ENCODE measurements at regions not wholly inside any gene's neighbourhood (a gene's known extent, or its start where the extent isn't known, plus 50 kb on each side); places are given as distances from the start of the nearest gene placed in this dataset.

DNA sequence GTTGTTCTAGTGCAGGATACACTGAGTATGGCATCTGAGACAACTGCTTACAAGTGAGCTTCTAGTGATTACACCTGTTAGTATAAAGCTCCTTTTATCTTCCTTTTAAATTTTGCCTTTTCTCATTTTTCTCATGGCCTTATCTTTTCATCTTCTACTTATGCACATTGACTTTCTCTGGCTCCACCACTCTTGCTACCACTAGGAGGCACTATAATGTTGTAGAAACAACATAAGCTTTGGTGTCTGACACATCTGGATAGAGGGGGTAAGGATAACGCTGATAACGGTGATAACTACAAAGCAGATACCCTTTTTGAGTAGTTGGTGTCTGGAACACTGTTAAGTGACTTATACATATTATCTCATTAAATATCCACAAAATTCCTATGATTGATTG lies 187.4 kb upstream of the TEX13C start:
- Histone ChIP-seq H3K4me1 (ENCODE audit: control insufficient read depth, insufficient read depth, low read length) (no peaks in the 10 kb centered on the region), H3K27me3 (ENCODE audit: control insufficient read depth, insufficient read depth, low read length, poor library complexity, severe bottlenecking) (no peaks in the 10 kb centered on the region), H3K4me3 (ENCODE audit: low read length) (no peak overlapping the region), H3K27ac (ENCODE audit: low read depth, low read length) (no peak overlapping the region), H3K9ac (ENCODE audit: extremely low read depth, low read length, poor library complexity, severe bottlenecking) (no peak overlapping the region), H3K9me3 (ENCODE audit: control insufficient read depth, low read length) (no peaks in the 10 kb centered on the region), H3K36me3 (ENCODE audit: control insufficient read depth, insufficient read depth, low read length) (no peaks in the 10 kb centered on the region)
- H3K36me3 Mint-ChIP-seq (ENCODE audit: low read depth), result peaks cover 2% of the 10 kb centered on the region
- H3K4me1 Mint-ChIP-seq, result peaks cover 4% of the 10 kb centered on the region
- H3K4me3 Mint-ChIP-seq, result no peak overlapping the region
- TF ChIP-seq, protein P1, sequence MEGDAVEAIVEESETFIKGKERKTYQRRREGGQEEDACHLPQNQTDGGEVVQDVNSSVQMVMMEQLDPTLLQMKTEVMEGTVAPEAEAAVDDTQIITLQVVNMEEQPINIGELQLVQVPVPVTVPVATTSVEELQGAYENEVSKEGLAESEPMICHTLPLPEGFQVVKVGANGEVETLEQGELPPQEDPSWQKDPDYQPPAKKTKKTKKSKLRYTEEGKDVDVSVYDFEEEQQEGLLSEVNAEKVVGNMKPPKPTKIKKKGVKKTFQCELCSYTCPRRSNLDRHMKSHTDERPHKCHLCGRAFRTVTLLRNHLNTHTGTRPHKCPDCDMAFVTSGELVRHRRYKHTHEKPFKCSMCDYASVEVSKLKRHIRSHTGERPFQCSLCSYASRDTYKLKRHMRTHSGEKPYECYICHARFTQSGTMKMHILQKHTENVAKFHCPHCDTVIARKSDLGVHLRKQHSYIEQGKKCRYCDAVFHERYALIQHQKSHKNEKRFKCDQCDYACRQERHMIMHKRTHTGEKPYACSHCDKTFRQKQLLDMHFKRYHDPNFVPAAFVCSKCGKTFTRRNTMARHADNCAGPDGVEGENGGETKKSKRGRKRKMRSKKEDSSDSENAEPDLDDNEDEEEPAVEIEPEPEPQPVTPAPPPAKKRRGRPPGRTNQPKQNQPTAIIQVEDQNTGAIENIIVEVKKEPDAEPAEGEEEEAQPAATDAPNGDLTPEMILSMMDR (conservative IDR thresholded peaks at IDR 0.05), result peak; percentile 87
- H3K27ac Mint-ChIP-seq, result no peak overlapping the region
- H3K27me3 Mint-ChIP-seq (ENCODE audit: insufficient read depth), result no peaks in the 10 kb centered on the region
- no peak for DNase-seq
- H3K9me3 Mint-ChIP-seq, result peaks cover 2% of the 10 kb centered on the region
- WGBS, 2 experiments (ENCODE audit: insufficient coverage in 1 of 2, insufficient read length in 1 of 2), result 20% methylated on average over 1 of the region's 2 CpGs; no CpG with 5 or more reads in 1 of the 2 experiments

DNA sequence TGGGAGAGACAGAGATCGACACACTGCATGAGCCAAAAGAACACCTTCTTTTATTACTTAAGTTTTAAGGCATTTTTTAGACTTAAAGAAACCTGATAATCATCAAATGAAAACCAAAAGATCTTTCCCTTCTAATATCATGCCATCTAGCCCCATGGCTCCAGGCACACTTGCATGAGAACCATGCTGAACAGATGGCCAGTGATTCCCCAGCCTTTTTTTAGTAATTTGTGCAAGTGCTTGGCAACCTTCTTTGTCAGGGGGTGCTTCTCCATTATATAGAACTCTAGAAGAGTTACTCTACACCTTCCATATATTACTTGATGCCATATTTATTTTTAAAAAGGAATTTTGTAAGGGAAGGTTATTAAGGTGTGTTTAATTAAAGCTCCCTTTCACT lies 182.2 kb upstream of the TEX13C start:
- H3K36me3 ChIP-seq (ENCODE audit: control insufficient read depth, insufficient read depth, low read length), result no peaks in the 10 kb centered on the region
- H3K9ac ChIP-seq (ENCODE audit: extremely low read depth, low read length, poor library complexity, severe bottlenecking), result no peak overlapping the region
- no peak for DNase-seq
- Mint-ChIP-seq H3K27ac (no peak overlapping the region), H3K4me1 (peaks cover 4% of the 10 kb centered on the region), H3K4me3 (no peak overlapping the region), H3K27me3 (ENCODE audit: insufficient read depth) (no peaks in the 10 kb centered on the region), H3K36me3 (ENCODE audit: low read depth) (no peaks in the 10 kb centered on the region), H3K9me3 (no peaks in the 10 kb centered on the region)
- TF ChIP-seq, protein P1 (conservative IDR thresholded peaks at IDR 0.05), result no peak
- WGBS, 2 experiments (ENCODE audit: insufficient coverage in 1 of 2, insufficient read length in 1 of 2), result no CpG with 5 or more reads among the region's 1 CpG
- H3K4me1 ChIP-seq (ENCODE audit: control insufficient read depth, insufficient read depth, low read length), result no peaks in the 10 kb centered on the region
- no peaks in the 10 kb centered on the region for H3K27me3 ChIP-seq (ENCODE audit: control insufficient read depth, insufficient read depth, low read length, poor library complexity, severe bottlenecking)
- H3K27ac ChIP-seq (ENCODE audit: low read depth, low read length), result no peak overlapping the region
- H3K9me3 ChIP-seq (ENCODE audit: control insufficient read depth, low read length), result no peaks in the 10 kb centered on the region
- no peak overlapping the region for H3K4me3 ChIP-seq (ENCODE audit: low read length)

DNA sequence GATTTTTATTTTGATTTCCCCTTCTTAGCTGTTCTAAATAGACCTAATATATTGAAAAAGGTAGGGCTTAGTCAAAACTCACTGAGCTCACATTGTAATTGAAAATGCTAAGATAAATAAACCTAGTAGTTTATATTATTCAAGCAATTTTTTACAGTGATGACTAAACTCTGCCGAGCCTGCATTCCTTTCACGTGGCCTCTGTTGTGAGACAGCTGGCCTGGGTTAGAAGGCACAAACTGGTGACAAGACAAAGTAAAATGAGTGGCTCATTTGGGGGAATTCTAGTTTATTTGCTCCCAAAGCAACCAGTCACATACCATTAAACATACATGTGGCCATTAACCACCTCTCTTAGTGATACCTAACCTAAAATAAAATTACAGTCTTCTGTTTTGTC lies 169.4 kb upstream of the TEX13C start:
- no peaks in the 10 kb centered on the region for H3K27me3 ChIP-seq (ENCODE audit: control insufficient read depth, insufficient read depth, low read length, poor library complexity, severe bottlenecking)
- no peak for DNase-seq
- H3K36me3 Mint-ChIP-seq (ENCODE audit: low read depth), result no peaks in the 10 kb centered on the region
- no peak overlapping the region for H3K27ac Mint-ChIP-seq
- H3K9me3 ChIP-seq (ENCODE audit: control insufficient read depth, low read length), result no peaks in the 10 kb centered on the region
- no peaks in the 10 kb centered on the region for H3K4me1 ChIP-seq (ENCODE audit: control insufficient read depth, insufficient read depth, low read length)
- H3K9me3 Mint-ChIP-seq, result peaks cover 2% of the 10 kb centered on the region
- no peak overlapping the region for H3K4me3 Mint-ChIP-seq
- no peak overlapping the region for H3K4me3 ChIP-seq (ENCODE audit: low read length)
- no peaks in the 10 kb centered on the region for H3K36me3 ChIP-seq (ENCODE audit: control insufficient read depth, insufficient read depth, low read length)
- no peaks in the 10 kb centered on the region for H3K27me3 Mint-ChIP-seq (ENCODE audit: insufficient read depth)
- no peak overlapping the region for H3K27ac ChIP-seq (ENCODE audit: low read depth, low read length)
- no peak overlapping the region for H3K9ac ChIP-seq (ENCODE audit: extremely low read depth, low read length, poor library complexity, severe bottlenecking)
- H3K4me1 Mint-ChIP-seq, result no peaks in the 10 kb centered on the region
- WGBS, 2 experiments (ENCODE audit: insufficient coverage in 1 of 2, insufficient read length in 1 of 2), result 93% methylated on average over 2 of the region's 2 CpGs; no CpG with 5 or more reads in 1 of the 2 experiments
- TF ChIP-seq, protein P1 (conservative IDR thresholded peaks at IDR 0.05), result no peak

Measured in endodermal cell (in vitro differentiated cells).